ENCODE measurements at regions not wholly inside any gene's neighbourhood (a gene's known extent, or its start where the extent isn't known, plus 50 kb on each side); places are given as distances from the start of the nearest gene placed in this dataset.

DNA sequence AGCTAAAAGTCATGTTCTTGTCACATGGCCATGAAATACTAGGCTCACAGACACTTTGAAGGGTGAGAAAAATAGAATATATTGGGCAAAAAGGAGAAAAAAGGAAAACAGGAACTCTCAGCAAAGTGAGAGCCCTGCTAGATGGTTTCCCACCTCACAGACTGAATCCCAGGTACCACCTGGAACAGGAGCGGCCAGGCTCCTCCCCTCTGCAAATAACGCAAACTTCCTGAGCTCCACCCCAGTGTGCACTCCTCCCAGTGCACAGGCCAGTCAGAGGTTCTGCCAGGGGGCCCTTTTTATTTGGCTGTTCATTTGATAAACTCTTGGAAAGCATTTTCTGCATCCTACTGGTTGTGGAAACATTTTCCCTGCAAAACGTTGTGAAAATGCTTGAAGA lies 780.4 kb downstream of the TBL1XR1 start:
- H3K4me1 ChIP-seq (ENCODE audit: insufficient read depth, low read length): no peaks in the 10 kb centered on the region
- H3K27me3 ChIP-seq (ENCODE audit: insufficient read depth, low read length, poor library complexity): no peaks in the 10 kb centered on the region
- H3K4me2 ChIP-seq (ENCODE audit: insufficient read depth, low read length): no peak overlapping the region
- no peaks in the 10 kb centered on the region for H3K79me2 ChIP-seq (ENCODE audit: insufficient read depth, low read length)
- no peak overlapping the region for H3K4me3 ChIP-seq (ENCODE audit: low read depth in 1 of 2, low read length in 2 of 2)
- no peak overlapping the region for H3K9ac ChIP-seq (ENCODE audit: low read depth, low read length)
- DNase-seq (no peak), ATAC-seq (ENCODE audit: insufficient read depth, low read depth) (no peak)
- H3K27ac ChIP-seq (ENCODE audit: low read length): no peak overlapping the region
- no peak for TF ChIP-seq EZH2 (IDR thresholded peaks at IDR 0.05; ENCODE audit: borderline replicate concordance, low read depth, low read length, severe bottlenecking)
- TF ChIP-seq, protein P1, sequence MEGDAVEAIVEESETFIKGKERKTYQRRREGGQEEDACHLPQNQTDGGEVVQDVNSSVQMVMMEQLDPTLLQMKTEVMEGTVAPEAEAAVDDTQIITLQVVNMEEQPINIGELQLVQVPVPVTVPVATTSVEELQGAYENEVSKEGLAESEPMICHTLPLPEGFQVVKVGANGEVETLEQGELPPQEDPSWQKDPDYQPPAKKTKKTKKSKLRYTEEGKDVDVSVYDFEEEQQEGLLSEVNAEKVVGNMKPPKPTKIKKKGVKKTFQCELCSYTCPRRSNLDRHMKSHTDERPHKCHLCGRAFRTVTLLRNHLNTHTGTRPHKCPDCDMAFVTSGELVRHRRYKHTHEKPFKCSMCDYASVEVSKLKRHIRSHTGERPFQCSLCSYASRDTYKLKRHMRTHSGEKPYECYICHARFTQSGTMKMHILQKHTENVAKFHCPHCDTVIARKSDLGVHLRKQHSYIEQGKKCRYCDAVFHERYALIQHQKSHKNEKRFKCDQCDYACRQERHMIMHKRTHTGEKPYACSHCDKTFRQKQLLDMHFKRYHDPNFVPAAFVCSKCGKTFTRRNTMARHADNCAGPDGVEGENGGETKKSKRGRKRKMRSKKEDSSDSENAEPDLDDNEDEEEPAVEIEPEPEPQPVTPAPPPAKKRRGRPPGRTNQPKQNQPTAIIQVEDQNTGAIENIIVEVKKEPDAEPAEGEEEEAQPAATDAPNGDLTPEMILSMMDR (IDR thresholded peaks at IDR 0.05; ENCODE audit: borderline replicate concordance, extremely low read depth, low read length, poor library complexity, severe bottlenecking): no peak
- no peaks in the 10 kb centered on the region for H3K36me3 ChIP-seq (ENCODE audit: insufficient read depth, low read length)
- H3K9me3 ChIP-seq (ENCODE audit: insufficient read depth, low read length, severe bottlenecking): no peaks in the 10 kb centered on the region
- no peaks in the 10 kb centered on the region for H4K20me1 ChIP-seq (ENCODE audit: insufficient read depth, low read length)
- H2AFZ ChIP-seq (ENCODE audit: low read depth, low read length): no peak overlapping the region

DNA sequence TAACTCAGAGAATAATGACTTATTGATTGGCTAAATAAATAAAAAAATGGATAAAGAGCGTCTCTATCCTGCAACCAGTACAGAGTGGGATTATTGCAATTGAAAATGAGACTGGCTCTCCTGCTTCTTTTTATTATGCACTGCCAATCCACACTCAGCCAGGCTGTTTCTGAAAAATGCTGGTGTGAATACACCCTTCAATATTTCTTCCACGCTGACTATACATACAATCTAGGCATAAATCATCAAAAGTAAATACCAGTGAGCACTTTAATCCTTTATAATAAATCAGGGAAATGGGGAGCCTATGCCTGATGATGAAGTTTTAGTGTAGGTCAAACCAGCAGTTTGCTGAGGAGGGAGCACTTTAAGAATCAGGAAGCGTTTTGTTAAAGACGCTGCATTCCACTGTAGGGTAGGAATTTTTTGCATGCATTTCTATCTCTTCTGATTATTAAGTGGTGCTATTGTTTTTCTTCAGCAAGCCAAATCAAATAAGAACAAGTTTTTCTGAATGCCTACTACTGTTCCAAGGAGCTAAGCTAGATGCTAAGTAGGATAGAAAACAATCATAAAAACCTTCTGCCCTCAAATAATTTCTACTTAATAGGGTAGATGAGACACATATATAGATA lies 781.5 kb downstream of the TBL1XR1 start:
- ATAC-seq (ENCODE audit: insufficient read depth, low read depth) (no peak), DNase-seq (no peak)
- Histone ChIP-seq H3K79me2 (ENCODE audit: insufficient read depth, low read length) (no peaks in the 10 kb centered on the region), H3K9me3 (ENCODE audit: insufficient read depth, low read length, severe bottlenecking) (no peaks in the 10 kb centered on the region), H2AFZ (ENCODE audit: low read depth, low read length) (no peak overlapping the region), H3K4me2 (ENCODE audit: insufficient read depth, low read length) (no peak overlapping the region), H3K9ac (ENCODE audit: low read depth, low read length) (no peak overlapping the region), H3K4me1 (ENCODE audit: insufficient read depth, low read length) (no peaks in the 10 kb centered on the region), H3K36me3 (ENCODE audit: insufficient read depth, low read length) (no peaks in the 10 kb centered on the region), H4K20me1 (ENCODE audit: insufficient read depth, low read length) (no peaks in the 10 kb centered on the region), H3K4me3 (ENCODE audit: low read depth in 1 of 2, low read length in 2 of 2) (no peak overlapping the region), H3K27me3 (ENCODE audit: insufficient read depth, low read length, poor library complexity) (no peaks in the 10 kb centered on the region), H3K27ac (ENCODE audit: low read length) (no peak overlapping the region)
- no peak for TF ChIP-seq EZH2 (IDR thresholded peaks at IDR 0.05; ENCODE audit: borderline replicate concordance, low read depth, low read length, severe bottlenecking)
- TF ChIP-seq, protein P1 (IDR thresholded peaks at IDR 0.05; ENCODE audit: borderline replicate concordance, extremely low read depth, low read length, poor library complexity, severe bottlenecking): no peak

DNA sequence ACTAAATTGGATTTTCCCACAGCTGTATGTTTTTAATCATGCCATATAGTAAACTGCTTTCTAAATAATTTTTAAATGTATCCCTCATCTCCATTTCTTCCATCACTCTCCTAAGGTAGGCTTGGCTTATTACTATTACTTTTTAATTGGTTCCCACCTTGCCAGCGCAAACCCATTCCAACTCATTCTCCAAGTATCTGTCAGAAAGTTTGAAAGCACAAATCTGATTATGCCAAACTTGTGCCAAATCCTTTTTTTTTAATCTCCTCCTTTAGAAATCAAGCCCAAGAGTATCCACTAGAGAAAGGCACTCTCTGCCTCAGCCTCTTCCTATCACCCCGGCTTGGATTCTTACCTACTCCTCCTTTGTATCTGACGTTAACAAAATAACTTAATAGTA lies 784.5 kb downstream of the TBL1XR1 start:
- Histone ChIP-seq H4K20me1 (ENCODE audit: insufficient read depth, low read length) (no peaks in the 10 kb centered on the region), H3K9me3 (ENCODE audit: insufficient read depth, low read length, severe bottlenecking) (no peaks in the 10 kb centered on the region), H3K27me3 (ENCODE audit: insufficient read depth, low read length, poor library complexity) (no peaks in the 10 kb centered on the region), H2AFZ (ENCODE audit: low read depth, low read length) (no peak overlapping the region), H3K4me1 (ENCODE audit: insufficient read depth, low read length) (no peaks in the 10 kb centered on the region), H3K4me2 (ENCODE audit: insufficient read depth, low read length) (no peak overlapping the region), H3K27ac (ENCODE audit: low read length) (no peak overlapping the region), H3K79me2 (ENCODE audit: insufficient read depth, low read length) (no peaks in the 10 kb centered on the region), H3K9ac (ENCODE audit: low read depth, low read length) (no peak overlapping the region), H3K4me3 (ENCODE audit: low read depth in 1 of 2, low read length in 2 of 2) (no peak overlapping the region), H3K36me3 (ENCODE audit: insufficient read depth, low read length) (no peaks in the 10 kb centered on the region)
- no peak for ATAC-seq (ENCODE audit: insufficient read depth, low read depth)
- TF ChIP-seq, protein P1 (IDR thresholded peaks at IDR 0.05; ENCODE audit: borderline replicate concordance, extremely low read depth, low read length, poor library complexity, severe bottlenecking): no peak
- TF ChIP-seq EZH2 (IDR thresholded peaks at IDR 0.05; ENCODE audit: borderline replicate concordance, low read depth, low read length, severe bottlenecking): no peak
- no peak for DNase-seq
